ENCODE measurements at regions not wholly inside any gene's neighbourhood (a gene's known extent, or its start where the extent isn't known, plus 50 kb on each side); places are given as distances from the start of the nearest gene placed in this dataset.

GRCh38 chr3:116806351-116806750, 96.8 kb downstream of the TUSC7 start:
- no peak for TF ChIP-seq CTCF (IDR thresholded peaks at IDR 0.05)
- peaks cover 34% of the 10 kb centered on the region for H3K9me3 Mint-ChIP-seq
- no peaks in the 10 kb centered on the region for H3K36me3 Mint-ChIP-seq (ENCODE audit: low read depth)
- H3K4me3 Mint-ChIP-seq: no peak overlapping the region
- peaks cover 1% of the 10 kb centered on the region; the same call in 1 of the 2 replicates for H3K27me3 Mint-ChIP-seq (ENCODE audit: insufficient read depth)
- H3K4me1 Mint-ChIP-seq (ENCODE audit: low read depth): no peaks in the 10 kb centered on the region
- no peak overlapping the region for H3K27ac Mint-ChIP-seq
- no peak for DNase-seq

GRCh38 chr3:116808725-116809124, 99.1 kb downstream of the TUSC7 start:
- no peak for DNase-seq
- TF ChIP-seq CTCF (IDR thresholded peaks at IDR 0.05): no peak
- H3K9me3 Mint-ChIP-seq: peaks cover 27% of the 10 kb centered on the region
- H3K4me3 Mint-ChIP-seq: no peak overlapping the region
- H3K27ac Mint-ChIP-seq: no peak overlapping the region
- H3K4me1 Mint-ChIP-seq (ENCODE audit: low read depth): no peaks in the 10 kb centered on the region
- H3K27me3 Mint-ChIP-seq (ENCODE audit: insufficient read depth): peaks cover 1% of the 10 kb centered on the region; the same call in 1 of the 2 replicates
- H3K36me3 Mint-ChIP-seq (ENCODE audit: low read depth): no peaks in the 10 kb centered on the region

DNA sequence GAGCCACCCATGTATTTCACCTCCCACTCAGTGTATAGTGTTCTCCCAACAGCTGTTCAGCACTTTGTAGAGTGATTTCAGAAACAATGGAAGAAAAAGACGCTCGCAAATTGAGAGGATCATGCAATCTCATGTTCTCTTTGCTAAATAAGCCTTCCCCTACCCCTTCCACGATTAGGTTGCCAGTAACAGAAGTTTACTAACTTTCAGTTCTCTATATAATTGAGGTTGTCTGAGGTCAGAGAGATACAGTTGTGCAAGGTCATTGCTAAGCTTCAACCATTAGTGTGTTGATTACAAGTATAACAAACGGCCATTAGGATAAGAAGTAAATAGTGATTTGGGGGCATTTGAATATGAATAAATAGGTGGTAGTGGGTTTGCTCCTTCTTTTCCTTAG, 99.6 kb downstream of the TUSC7 start:
- H3K9me3 Mint-ChIP-seq: peaks cover 24% of the 10 kb centered on the region
- no peak for DNase-seq
- no peaks in the 10 kb centered on the region for H3K36me3 Mint-ChIP-seq (ENCODE audit: low read depth)
- no peaks in the 10 kb centered on the region for H3K4me1 Mint-ChIP-seq (ENCODE audit: low read depth)
- peaks cover 1% of the 10 kb centered on the region; the same call in 1 of the 2 replicates for H3K27me3 Mint-ChIP-seq (ENCODE audit: insufficient read depth)
- H3K4me3 Mint-ChIP-seq: no peak overlapping the region
- no peak overlapping the region for H3K27ac Mint-ChIP-seq
- TF ChIP-seq CTCF (IDR thresholded peaks at IDR 0.05): no peak

- peaks cover 1% of the 10 kb centered on the region; the same call in 1 of the 2 replicates for H3K27me3 Mint-ChIP-seq (ENCODE audit: insufficient read depth)
- no peak overlapping the region for H3K27ac Mint-ChIP-seq
- no peak for TF ChIP-seq CTCF (IDR thresholded peaks at IDR 0.05)
- peaks cover 28% of the 10 kb centered on the region for H3K9me3 Mint-ChIP-seq
- H3K4me1 Mint-ChIP-seq (ENCODE audit: low read depth): no peaks in the 10 kb centered on the region
- no peaks in the 10 kb centered on the region for H3K36me3 Mint-ChIP-seq (ENCODE audit: low read depth)
- H3K4me3 Mint-ChIP-seq: no peak overlapping the region
- no peak for DNase-seq
Measured at GRCh38 chr3:116811754-116812153, 102.2 kb downstream of the TUSC7 start.

DNA sequence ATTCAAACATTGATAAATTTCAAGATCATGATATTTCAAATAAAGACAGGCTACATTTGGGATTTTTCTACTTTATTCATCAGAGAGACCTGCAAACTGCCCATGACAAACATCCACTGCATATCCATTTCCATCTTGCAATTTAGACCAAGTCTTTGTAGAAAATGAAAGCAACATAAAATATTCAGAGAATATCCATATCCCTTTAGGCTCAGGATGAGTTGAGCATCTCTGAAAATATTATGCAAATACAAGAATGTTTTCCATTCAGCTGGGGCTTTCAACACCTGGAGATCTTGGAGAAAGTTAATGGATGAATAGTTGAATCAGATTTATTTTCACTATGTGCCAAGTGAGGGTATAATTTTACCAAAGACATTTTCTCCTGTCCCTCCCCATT, 103.4 kb downstream of the TUSC7 start:
- no peak for DNase-seq
- peaks cover 30% of the 10 kb centered on the region for H3K9me3 Mint-ChIP-seq
- H3K27me3 Mint-ChIP-seq (ENCODE audit: insufficient read depth): peaks cover 1% of the 10 kb centered on the region; the same call in 1 of the 2 replicates
- H3K36me3 Mint-ChIP-seq (ENCODE audit: low read depth): no peaks in the 10 kb centered on the region
- H3K4me3 Mint-ChIP-seq: no peak overlapping the region
- H3K4me1 Mint-ChIP-seq (ENCODE audit: low read depth): no peaks in the 10 kb centered on the region
- no peak overlapping the region for H3K27ac Mint-ChIP-seq
- no peak for TF ChIP-seq CTCF (IDR thresholded peaks at IDR 0.05)

- Mint-ChIP-seq H3K4me3 (no peak overlapping the region), H3K36me3 (ENCODE audit: low read depth) (no peaks in the 10 kb centered on the region), H3K9me3 (peaks cover 26% of the 10 kb centered on the region), H3K27ac (no peak overlapping the region), H3K4me1 (ENCODE audit: low read depth) (no peaks in the 10 kb centered on the region), H3K27me3 (ENCODE audit: insufficient read depth) (no peaks in the 10 kb centered on the region)
- TF ChIP-seq CTCF (IDR thresholded peaks at IDR 0.05): no peak
- no peak for DNase-seq
Measured at GRCh38 chr3:116815321-116815720, 105.7 kb downstream of the TUSC7 start.
